ENCODE measurements at regions not wholly inside any gene's neighbourhood (a gene's known extent, or its start where the extent isn't known, plus 50 kb on each side); places are given as distances from the start of the nearest gene placed in this dataset.

DNA sequence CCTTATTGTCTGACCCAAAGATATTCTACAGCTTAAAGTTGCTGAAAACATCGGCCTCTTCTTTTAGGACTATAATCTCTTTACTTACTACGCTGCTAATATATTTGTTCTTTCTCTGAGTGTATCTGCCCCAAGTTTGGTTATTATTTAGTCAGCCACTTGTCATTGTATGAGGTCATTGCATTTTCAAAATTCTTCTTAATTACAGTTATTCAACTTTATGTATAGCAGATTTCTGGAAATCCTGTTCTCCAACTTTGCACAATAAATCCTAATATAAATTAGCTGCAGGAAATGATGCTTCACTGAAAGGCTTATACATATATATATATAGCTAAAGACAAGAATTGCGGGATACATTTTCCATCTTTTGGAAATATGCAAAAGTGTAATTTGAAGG, 88.5 kb upstream of the HIVEP1 start:
- TF ChIP-seq, protein P1, sequence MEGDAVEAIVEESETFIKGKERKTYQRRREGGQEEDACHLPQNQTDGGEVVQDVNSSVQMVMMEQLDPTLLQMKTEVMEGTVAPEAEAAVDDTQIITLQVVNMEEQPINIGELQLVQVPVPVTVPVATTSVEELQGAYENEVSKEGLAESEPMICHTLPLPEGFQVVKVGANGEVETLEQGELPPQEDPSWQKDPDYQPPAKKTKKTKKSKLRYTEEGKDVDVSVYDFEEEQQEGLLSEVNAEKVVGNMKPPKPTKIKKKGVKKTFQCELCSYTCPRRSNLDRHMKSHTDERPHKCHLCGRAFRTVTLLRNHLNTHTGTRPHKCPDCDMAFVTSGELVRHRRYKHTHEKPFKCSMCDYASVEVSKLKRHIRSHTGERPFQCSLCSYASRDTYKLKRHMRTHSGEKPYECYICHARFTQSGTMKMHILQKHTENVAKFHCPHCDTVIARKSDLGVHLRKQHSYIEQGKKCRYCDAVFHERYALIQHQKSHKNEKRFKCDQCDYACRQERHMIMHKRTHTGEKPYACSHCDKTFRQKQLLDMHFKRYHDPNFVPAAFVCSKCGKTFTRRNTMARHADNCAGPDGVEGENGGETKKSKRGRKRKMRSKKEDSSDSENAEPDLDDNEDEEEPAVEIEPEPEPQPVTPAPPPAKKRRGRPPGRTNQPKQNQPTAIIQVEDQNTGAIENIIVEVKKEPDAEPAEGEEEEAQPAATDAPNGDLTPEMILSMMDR (IDR thresholded peaks at IDR 0.05; ENCODE audit: borderline replicate concordance, insufficient read depth, low read depth, low read length): no peak
- no peak overlapping the region for H3K4me3 ChIP-seq (ENCODE audit: low read depth, low read length)

DNA sequence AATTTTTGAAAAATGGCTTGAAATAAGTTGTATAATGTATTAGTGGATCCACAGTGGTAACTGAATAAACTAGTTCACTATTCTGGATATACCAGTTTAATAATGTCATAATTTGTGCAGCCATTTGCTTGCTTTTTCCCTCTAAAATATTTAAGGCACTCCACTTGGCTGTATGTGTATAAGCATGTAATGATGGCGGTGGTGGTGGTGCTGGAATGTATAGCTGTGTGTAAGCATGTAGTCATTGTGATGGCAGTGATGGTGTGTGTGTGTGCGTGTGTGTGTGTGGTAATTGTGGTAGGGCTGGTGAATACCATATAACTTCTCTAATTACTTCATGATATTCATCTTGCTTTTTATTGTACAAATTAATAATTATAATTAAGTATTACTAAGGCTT, 89.2 kb upstream of the HIVEP1 start:
- TF ChIP-seq, protein P1 (IDR thresholded peaks at IDR 0.05; ENCODE audit: borderline replicate concordance, insufficient read depth, low read depth, low read length): no peak
- H3K4me3 ChIP-seq (ENCODE audit: low read depth, low read length): no peak overlapping the region

DNA sequence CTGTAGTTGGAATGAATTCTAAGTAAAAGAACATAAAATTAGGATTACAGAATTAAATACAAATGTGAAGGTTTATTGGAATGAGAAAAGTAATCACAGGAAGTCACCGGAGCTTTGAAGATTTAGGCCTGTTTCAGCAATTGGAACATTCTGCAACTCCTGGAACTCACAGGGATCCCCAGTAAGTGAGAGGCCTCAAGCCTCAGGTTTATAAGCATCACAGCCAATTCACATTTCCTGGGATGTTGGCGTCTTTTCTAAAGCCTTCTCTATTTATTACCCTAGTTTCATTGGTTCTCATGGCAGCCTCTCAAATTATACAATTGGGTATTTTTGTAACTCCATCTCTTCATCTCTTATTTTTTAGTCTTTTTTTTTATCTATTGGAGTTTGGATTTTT, 90.4 kb upstream of the HIVEP1 start:
- TF ChIP-seq, protein P1 (IDR thresholded peaks at IDR 0.05; ENCODE audit: borderline replicate concordance, insufficient read depth, low read depth, low read length): no peak
- no peak overlapping the region for H3K4me3 ChIP-seq (ENCODE audit: low read depth, low read length)

DNA sequence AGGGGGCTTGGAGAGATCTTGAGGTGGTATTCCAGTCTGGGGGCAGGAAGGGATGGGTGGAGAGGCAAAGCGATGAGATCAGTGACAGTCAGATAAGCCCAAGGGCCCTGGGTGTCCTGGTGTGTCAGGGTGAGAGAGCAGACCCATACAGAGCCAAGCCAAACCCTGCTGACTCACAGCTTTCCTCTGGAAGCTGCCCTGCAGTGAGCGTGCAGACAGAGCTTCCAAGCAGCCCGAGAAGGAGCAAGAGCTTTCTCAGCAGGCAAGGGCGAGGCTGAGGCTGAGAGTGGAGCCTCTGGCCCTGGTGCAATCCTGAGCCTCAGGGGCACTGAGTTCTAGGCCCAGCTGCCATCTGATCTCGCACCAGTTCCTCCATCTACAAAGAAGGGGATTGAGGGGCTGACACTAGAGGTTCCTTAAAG, 91.1 kb upstream of the HIVEP1 start:
- TF ChIP-seq, protein P1 (IDR thresholded peaks at IDR 0.05; ENCODE audit: borderline replicate concordance, insufficient read depth, low read depth, low read length): no peak
- no peak overlapping the region for H3K4me3 ChIP-seq (ENCODE audit: low read depth, low read length)

DNA sequence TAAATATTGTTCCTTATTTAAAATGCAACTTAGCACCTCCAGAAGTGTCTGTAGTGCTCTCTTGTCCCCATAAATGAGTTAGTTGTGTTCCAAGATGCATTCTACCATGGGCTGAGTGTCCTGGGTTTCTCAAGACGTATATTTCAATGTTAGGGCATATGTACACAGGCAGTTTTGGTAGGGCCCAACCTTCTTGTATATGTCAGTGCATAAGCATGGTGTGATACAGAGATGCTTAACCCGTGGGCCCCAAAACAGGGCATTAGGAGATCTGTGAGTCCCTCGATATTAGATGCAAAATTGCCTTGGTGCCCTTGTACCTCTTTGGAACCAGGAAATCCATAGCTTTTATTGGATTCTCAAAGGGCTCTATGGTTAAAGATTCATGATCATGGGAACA, 91.5 kb upstream of the HIVEP1 start:
- TF ChIP-seq, protein P1 (IDR thresholded peaks at IDR 0.05; ENCODE audit: borderline replicate concordance, insufficient read depth, low read depth, low read length): no peak
- no peak overlapping the region for H3K4me3 ChIP-seq (ENCODE audit: low read depth, low read length)

GRCh38 chr6:11919771-11920440, 92.2 kb upstream of the HIVEP1 start:
- H3K4me3 ChIP-seq (ENCODE audit: low read depth, low read length): no peak overlapping the region
- TF ChIP-seq, protein P1 (IDR thresholded peaks at IDR 0.05; ENCODE audit: borderline replicate concordance, insufficient read depth, low read depth, low read length): no peak
